Skeletal muscle tissue (tissue), 3 donors: ENCODE measurements at regions not wholly inside any gene's neighbourhood (a gene's known extent, or its start where the extent isn't known, plus 50 kb on each side); places are given as distances from the start of the nearest gene placed in this dataset.

Experiments
- H3K27ac ChIP-seq: one replicate; pipeline ENCODE4 v1.7.0; 2013; ENCODE audit warnings: mild to moderate bottlenecking, low read depth, low read length, inconsistent platforms
- H3K27me3 ChIP-seq, 3 donors: one replicate each; pipeline ENCODE4 v1.7.0; 2013; ENCODE audit warnings: low read length in 3 of 3; ENCODE audit not compliant: control insufficient read depth in 3 of 3, insufficient read depth in 3 of 3
- H3K36me3 ChIP-seq, 3 donors: one replicate each; pipeline ENCODE4 v1.7.0; 2013; ENCODE audit warnings: low read length in 3 of 3; ENCODE audit not compliant: control insufficient read depth in 3 of 3, insufficient read depth in 3 of 3
- H3K4me1 ChIP-seq, 3 donors: one replicate each; pipeline ENCODE4 v1.7.0; 2013; ENCODE audit warnings: low read length in 3 of 3, mild to moderate bottlenecking in 3 of 3; ENCODE audit not compliant: control insufficient read depth in 3 of 3, insufficient read depth in 3 of 3
- H3K4me3 ChIP-seq, 3 donors: one replicate each; pipeline ENCODE4 v1.7.0; 2013; ENCODE audit warnings: low read length in 3 of 3
- H3K9ac ChIP-seq, 3 donors: one replicate each; pipeline ENCODE4 v1.7.0; 2013; ENCODE audit warnings: low read length in 3 of 3, mild to moderate bottlenecking in 3 of 3, moderate library complexity in 2 of 3, low read depth in 1 of 3
- H3K9me3 ChIP-seq, 3 donors: one replicate each; pipeline ENCODE4 v1.7.0; 2013; ENCODE audit warnings: low read length in 3 of 3; ENCODE audit not compliant: control insufficient read depth in 3 of 3
- donor health status: Osteomylitis.

DNA sequence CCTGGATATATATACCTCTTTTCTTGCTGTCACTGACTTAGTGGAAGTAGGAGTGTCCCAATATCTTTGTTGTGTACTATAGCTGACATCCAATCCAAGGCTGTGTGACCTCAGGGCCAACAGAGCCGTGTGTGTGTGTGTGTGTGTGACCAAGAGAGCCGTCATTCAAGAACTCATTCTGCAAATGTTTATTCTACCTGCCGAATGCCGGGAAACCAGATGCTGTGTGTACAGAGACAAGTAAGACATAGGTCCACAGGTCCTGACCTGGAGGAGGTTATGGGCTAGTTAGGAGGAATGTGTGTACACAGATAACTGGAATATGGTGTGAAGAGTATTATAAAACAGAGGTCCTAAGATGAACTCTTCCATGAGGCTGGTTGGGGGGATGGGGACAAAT lies 190.0 kb downstream of the DHX35 start:
- H3K4me1 ChIP-seq: no peaks in the 10 kb centered on the region
- H3K36me3 ChIP-seq: no peaks in the 10 kb centered on the region
- no peak overlapping the region for H3K27ac ChIP-seq
- H3K4me3 ChIP-seq: no peak overlapping the region
- H3K9ac ChIP-seq: no peak overlapping the region
- H3K9me3 ChIP-seq: no peaks in the 10 kb centered on the region
- peaks cover 0 to 7% (median 0%) of the 10 kb centered on the region in 3 donors for H3K27me3 ChIP-seq

DNA sequence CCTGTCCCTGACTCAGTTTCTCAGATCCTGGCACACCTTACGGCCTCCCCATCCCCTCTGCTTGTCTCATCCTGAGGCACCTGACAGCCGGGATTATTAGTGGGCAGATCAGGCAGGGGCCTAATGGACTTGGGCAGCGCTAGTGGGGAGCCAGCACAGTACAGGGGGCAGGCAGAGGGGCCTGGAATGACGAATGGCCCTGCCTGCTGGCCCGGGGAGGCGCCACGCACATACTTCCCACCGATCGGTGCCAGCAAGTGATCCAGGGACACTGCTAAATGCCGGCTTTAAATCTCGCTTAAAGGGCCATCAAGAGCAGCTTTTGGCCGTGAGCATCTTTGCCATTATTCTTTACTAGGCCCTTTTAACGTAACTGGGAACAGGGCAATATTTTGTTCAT lies 188.4 kb downstream of the DHX35 start:
- H3K27ac ChIP-seq: no peak overlapping the region
- H3K36me3 ChIP-seq: no peaks in the 10 kb centered on the region
- no peaks in the 10 kb centered on the region for H3K4me1 ChIP-seq
- peaks cover 0 to 7% (median 0%) of the 10 kb centered on the region in 3 donors for H3K27me3 ChIP-seq
- H3K9ac ChIP-seq: no peak overlapping the region
- no peak overlapping the region for H3K4me3 ChIP-seq
- H3K9me3 ChIP-seq: no peaks in the 10 kb centered on the region

DNA sequence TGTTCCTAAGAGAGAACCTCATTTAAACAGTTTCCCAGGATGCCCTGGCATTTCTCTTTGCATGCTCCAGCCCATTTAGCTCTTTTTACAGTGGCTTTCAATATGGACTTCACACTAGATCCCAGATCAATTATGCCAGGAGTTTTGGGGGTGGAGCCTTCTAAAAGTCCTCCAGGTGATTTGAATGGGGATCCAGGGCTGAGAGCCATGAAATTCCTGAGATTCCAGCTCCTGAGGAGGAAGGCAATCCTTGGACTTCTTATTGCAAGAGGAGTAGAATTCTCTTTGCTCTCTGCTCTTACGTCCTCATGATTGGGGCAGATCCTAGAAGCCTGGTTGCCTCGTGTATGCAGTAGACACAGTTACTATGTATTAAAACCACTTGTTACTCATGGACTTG lies 184.2 kb downstream of the DHX35 start:
- H3K4me1 ChIP-seq: no peaks in the 10 kb centered on the region
- no peak overlapping the region for H3K9ac ChIP-seq
- no peaks in the 10 kb centered on the region for H3K36me3 ChIP-seq
- no peaks in the 10 kb centered on the region for H3K9me3 ChIP-seq
- no peak overlapping the region for H3K27ac ChIP-seq
- no peak overlapping the region for H3K4me3 ChIP-seq
- peaks cover 0 to 4% (median 3%) of the 10 kb centered on the region in 3 donors for H3K27me3 ChIP-seq

DNA sequence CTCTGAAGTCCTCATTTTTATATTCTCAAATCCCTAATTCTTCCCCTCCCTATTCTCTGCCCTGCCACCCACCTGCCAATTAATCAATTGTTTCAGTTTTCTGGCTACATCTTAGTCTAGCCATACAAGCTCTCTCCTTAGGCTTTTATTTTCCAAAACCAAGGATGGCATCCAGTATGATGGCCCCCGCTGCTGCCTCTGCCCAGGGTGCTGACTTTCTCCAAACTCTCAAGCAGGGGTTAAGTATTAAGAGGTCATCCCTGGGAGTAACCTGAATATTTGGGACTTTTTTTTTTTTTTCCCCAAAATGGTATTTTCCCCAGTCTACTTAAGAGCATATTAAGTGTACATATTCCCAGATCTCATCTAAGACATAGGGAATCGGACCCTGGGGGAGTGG lies 183.8 kb downstream of the DHX35 start:
- peaks cover 0 to 4% (median 3%) of the 10 kb centered on the region in 3 donors for H3K27me3 ChIP-seq
- no peaks in the 10 kb centered on the region for H3K4me1 ChIP-seq
- H3K36me3 ChIP-seq: no peaks in the 10 kb centered on the region
- H3K4me3 ChIP-seq: no peak overlapping the region
- H3K9me3 ChIP-seq: no peaks in the 10 kb centered on the region
- no peak overlapping the region for H3K27ac ChIP-seq
- no peak overlapping the region for H3K9ac ChIP-seq

DNA sequence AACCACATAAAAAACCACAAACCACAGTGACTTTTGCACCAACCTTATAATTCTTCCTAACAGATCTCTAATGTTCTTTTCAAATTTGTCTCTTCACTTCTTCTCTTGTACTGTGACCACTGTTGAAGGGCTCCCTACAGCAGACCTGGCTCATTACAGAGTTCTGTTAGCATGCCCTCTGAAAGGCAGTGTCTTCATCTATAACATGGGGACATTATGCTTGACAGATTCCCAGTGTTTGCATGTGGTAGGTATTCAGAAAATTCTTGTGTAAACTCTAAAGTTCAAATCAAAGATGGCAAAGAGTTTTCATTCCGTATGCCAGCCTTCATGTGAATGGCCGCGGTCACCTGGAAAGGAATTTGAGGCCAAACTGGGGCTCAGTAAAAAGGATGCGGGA lies 182.6 kb downstream of the DHX35 start:
- H3K4me1 ChIP-seq: no peaks in the 10 kb centered on the region
- H3K9me3 ChIP-seq: no peaks in the 10 kb centered on the region
- no peaks in the 10 kb centered on the region for H3K36me3 ChIP-seq
- H3K27me3 ChIP-seq: peaks cover 0 to 4% (median 3%) of the 10 kb centered on the region in 3 donors
- no peak overlapping the region for H3K4me3 ChIP-seq
- H3K27ac ChIP-seq: no peak overlapping the region
- H3K9ac ChIP-seq: no peak overlapping the region

DNA sequence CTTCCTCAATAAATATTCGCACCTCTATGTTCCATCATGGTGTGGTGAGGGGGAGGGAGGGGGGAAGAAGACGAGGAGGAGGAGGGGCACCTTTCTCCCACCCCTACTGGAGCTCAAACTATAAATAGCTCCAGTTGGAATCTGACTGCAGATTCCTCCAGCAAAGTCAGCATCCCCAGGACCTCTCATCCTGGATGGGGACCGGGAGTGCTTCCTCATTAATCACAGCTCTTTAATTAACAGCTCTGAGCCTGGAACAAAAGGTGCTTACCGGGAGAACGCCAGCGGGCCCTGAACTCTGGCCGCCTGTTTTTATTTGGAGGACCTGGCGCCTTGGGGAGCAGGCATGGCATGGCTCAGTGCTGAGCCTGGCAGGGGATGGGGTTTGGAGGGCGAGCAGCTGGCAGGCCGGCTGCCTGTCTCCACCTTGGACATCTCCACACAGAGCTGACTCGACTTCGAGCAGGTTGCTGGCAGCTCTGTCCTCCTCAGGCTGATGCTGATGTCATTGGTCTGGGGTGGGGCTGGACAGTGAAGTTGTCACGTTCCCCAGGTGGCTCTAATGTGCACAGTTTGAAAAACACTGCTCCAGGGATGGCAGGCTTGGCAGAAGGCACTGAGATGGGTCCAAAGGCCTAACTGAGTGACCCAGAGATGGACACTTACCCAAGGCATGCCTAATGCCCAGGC lies 180.4 kb downstream of the DHX35 start:
- no peaks in the 10 kb centered on the region for H3K4me1 ChIP-seq
- H3K27ac ChIP-seq: no peak overlapping the region
- peaks cover 0 to 4% (median 3%) of the 10 kb centered on the region in 3 donors for H3K27me3 ChIP-seq

DNA sequence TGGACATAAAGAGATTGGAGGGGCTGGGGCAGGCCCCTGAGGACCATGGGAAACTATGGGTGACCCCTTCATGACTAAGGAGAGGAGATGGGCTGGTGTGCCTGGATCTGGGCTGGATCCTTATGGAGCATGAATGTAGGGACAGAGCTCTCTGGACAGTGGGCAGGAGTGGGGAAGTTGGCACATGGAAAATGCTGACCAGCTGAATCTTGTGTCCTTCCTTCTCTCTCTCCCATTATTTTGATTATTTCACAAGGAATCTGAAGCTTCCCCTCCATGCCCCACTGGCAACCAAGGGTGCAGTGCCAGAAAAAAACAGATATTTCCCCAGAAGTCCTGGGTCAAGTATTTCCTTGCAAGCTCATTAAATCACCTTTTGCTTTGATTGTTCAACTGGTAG lies 175.2 kb downstream of the DHX35 start:
- H3K9me3 ChIP-seq: no peaks in the 10 kb centered on the region
- H3K36me3 ChIP-seq: no peaks in the 10 kb centered on the region
- peaks cover 0 to 5% (median 4%) of the 10 kb centered on the region in 3 donors for H3K27me3 ChIP-seq
- H3K4me3 ChIP-seq: no peak overlapping the region
- H3K27ac ChIP-seq: no peak overlapping the region
- H3K9ac ChIP-seq: no peak overlapping the region
- H3K4me1 ChIP-seq: no peaks in the 10 kb centered on the region

More for the DNA sequence above, 180.4 kb downstream of the DHX35 start:
- Histone ChIP-seq H3K9ac (no peak overlapping the region), H3K36me3 (no peaks in the 10 kb centered on the region), H3K9me3 (no peaks in the 10 kb centered on the region), H3K4me3 (no peak overlapping the region)

DNA sequence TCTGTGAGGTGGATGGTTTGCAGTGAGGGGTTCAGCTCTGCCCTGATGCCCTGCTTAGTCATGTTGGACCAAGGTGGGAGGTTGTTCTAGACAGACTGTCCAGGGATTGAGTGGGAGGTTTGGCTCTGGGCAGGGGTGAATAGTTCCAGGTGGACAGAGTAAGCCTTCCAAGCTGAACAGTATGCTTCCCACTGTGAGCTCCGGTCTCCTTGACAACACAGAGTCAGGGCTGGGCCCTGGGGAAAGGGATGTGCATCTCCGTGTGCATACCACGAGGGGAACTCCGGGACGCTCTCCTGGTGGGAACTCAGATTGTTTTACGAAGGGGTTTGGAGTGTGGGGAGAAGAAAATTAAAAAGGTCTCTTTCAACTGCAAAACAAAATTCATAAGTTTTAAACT lies 174.7 kb downstream of the DHX35 start:
- no peak overlapping the region for H3K9ac ChIP-seq
- H3K36me3 ChIP-seq: no peaks in the 10 kb centered on the region
- peaks cover 0 to 4% (median 4%) of the 10 kb centered on the region in 3 donors for H3K27me3 ChIP-seq
- no peaks in the 10 kb centered on the region for H3K9me3 ChIP-seq
- no peak overlapping the region for H3K27ac ChIP-seq
- H3K4me1 ChIP-seq: no peaks in the 10 kb centered on the region
- H3K4me3 ChIP-seq: no peak overlapping the region

DNA sequence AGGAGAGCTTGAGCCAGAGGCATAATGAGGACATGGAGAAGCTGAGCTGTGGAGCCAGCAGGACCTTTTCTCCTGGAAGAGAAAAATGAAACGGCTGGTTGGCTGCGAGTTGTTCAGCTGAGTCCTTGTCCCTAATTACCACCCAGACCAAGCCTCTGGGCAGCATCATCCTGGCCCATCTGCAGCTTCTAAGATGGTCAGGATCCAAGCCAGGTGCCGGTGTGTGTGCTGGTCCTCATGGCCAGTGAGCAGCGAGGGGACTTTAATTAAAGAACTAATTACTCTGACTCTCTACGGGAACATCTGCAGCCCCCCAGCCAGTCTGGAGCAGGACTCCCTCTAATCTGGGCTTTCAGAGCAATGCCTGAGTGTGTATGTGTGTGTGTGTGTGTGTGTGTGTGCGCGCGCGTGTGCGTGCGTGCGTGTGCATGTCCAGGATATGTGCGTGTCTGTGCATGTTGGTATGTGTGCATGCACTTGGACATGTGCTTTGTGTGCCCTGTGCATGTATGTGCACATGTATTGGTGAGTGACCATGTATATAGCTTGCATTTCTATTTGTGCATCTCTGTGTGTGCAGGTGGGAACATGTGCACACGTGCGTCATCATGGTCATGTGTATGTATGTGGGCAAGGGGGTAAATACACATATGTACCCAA lies 173.9 kb downstream of the DHX35 start:
- H3K27ac ChIP-seq: no peak overlapping the region
- no peaks in the 10 kb centered on the region for H3K9me3 ChIP-seq
- H3K9ac ChIP-seq: no peak overlapping the region
- H3K4me1 ChIP-seq: no peaks in the 10 kb centered on the region
- no peak overlapping the region for H3K4me3 ChIP-seq
- peaks cover 0 to 4% (median 2%) of the 10 kb centered on the region in 3 donors for H3K27me3 ChIP-seq
- no peaks in the 10 kb centered on the region for H3K36me3 ChIP-seq

DNA sequence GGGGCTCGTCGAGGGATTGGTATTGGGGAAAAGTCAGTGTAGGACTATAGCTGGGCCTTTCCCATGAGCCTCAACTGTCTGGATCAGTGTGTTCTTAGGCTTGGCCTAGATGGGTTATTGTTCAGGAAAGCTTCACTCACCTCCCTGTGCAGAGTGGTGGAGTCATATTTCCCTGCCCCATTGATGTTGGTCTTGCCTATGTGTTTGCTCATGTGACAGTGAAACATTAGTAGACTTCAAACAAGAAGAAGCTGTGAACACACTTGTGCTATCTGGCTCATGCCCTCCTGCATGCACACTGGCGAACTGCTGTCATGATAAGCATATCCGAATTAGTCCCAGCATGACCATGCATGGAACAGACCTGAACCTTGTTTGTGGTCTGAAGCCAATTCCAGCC lies 171.1 kb downstream of the DHX35 start:
- Histone ChIP-seq H3K4me1 (no peaks in the 10 kb centered on the region), H3K36me3 (no peaks in the 10 kb centered on the region), H3K27ac (no peak overlapping the region), H3K9me3 (no peaks in the 10 kb centered on the region), H3K9ac (no peak overlapping the region), H3K4me3 (no peak overlapping the region), H3K27me3 (peaks cover 0 to 2% (median 0%) of the 10 kb centered on the region in 3 donors)
